Neural progenitor cell (in vitro differentiated cells): ENCODE measurements at regions not wholly inside any gene's neighbourhood (a gene's known extent, or its start where the extent isn't known, plus 50 kb on each side); places are given as distances from the start of the nearest gene placed in this dataset.

Experiments used
- EZH2 ChIP-seq: fragments of 200-600 bp; sonication (generic); IDR thresholded peaks from 2 replicates; pipeline ENCODE4 v1.6.1; 2017; ENCODE audit warnings: antibody characterized with exemption, mild to moderate bottlenecking, moderate library complexity
- TF ChIP-seq, protein P1 (sequence below): fragments of 200-600 bp; sonication (generic); IDR thresholded peaks from 2 replicates; pipeline ENCODE4 v1.5.1; 2017; ENCODE audit warnings: antibody characterized with exemption, mild to moderate bottlenecking

GRCh38 chr21:35920436-35920835 is 139.9 kb downstream of the SETD4 start:
- TF ChIP-seq EZH2: no peak
- TF ChIP-seq, protein P1, sequence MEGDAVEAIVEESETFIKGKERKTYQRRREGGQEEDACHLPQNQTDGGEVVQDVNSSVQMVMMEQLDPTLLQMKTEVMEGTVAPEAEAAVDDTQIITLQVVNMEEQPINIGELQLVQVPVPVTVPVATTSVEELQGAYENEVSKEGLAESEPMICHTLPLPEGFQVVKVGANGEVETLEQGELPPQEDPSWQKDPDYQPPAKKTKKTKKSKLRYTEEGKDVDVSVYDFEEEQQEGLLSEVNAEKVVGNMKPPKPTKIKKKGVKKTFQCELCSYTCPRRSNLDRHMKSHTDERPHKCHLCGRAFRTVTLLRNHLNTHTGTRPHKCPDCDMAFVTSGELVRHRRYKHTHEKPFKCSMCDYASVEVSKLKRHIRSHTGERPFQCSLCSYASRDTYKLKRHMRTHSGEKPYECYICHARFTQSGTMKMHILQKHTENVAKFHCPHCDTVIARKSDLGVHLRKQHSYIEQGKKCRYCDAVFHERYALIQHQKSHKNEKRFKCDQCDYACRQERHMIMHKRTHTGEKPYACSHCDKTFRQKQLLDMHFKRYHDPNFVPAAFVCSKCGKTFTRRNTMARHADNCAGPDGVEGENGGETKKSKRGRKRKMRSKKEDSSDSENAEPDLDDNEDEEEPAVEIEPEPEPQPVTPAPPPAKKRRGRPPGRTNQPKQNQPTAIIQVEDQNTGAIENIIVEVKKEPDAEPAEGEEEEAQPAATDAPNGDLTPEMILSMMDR: no peak
